ENCODE measurements at regions not wholly inside any gene's neighbourhood (a gene's known extent, or its start where the extent isn't known, plus 50 kb on each side); places are given as distances from the start of the nearest gene placed in this dataset.
"Not testable (repeated sequence)": the region's sequence is repeated elsewhere in the genome, so short reads cannot be mapped to it uniquely, and the experiment has no call there.

DNA sequence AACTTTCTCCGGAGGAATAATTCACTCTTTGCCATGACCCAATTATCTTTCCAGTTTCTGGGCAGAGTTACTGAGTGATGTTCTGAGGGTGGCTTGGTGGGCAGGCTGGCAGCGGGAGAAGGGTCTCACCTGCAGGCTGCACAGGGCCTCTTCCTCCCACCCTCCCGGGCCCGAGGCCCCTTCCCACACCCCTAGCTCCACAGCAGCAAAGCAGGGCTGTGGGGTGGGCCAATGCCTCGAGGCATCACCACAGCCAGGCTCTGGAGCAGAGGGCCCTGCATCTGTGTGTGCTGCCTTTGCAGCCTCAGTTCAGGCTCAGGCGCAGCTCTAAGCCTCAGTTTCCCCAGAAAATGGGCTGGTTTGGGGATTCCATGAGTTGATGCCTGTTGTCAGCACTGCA lies 120.2 kb upstream of the FOXD4L5 start:
- ATAC-seq (no peak), DNase-seq (no peak)
- TF ChIP-seq POLR2A (IDR thresholded peaks at IDR 0.05) (no peak), CTCF (IDR thresholded peaks at IDR 0.05 in 4 of 5, conservative IDR thresholded peaks at IDR 0.05 in 1 of 5) (no peak)
- intact Hi-C loops (cut with DNase I; ENCODE audit: low total_unique reads) = no loop called here
- in situ Hi-C loops (cut with MboI; ENCODE audit: low sequenced_read_pairs in 4 of 4) = no loop called here
- no peaks in the 10 kb centered on the region for H3K36me3 ChIP-seq
- H3K4me1 ChIP-seq = no peaks in the 10 kb centered on the region
- no peak overlapping the region for H3K4me3 ChIP-seq
- no peak overlapping the region for H3K27ac ChIP-seq
- H3K27me3 ChIP-seq = no peaks in the 10 kb centered on the region
- H3K9me3 ChIP-seq = no peaks in the 10 kb centered on the region

DNA sequence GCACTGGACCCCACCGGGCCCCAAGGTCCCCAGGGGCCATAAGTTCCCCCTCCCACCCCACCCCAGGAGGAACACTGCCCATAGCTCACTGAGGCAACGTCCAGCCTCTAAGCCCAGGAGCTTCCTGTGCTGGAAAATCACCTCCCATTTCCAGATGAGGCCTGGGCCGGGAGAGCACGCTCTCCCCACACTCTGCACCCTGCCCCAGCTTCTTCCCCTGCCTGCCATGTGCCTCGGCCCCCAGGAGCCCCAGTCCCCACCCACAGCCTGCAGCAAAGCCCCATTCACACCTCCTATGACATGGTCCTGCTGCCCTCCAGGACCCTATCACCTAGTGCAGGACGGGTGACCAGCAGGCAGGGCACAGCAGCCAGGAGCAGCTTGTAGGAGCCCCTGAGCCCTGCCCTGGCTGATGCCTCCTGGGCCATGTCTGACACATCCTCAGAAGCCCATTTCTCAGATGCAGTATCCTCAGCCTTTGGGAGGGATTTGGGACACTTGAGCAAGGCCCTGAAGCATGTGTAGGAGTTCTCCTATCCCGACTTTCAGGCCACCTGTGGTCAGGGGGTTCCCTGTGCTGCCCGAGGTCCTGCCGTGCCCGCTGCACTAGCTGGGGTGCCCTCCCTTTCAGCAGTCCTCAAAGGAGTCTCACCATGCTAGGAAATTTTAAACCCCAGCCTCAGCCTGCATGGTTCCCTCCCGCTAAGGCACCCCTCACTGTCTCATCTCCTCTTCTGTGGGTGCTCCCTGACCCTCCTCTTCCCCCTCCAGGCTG lies 119.4 kb upstream of the FOXD4L5 start:
- ATAC-seq (no peak), DNase-seq (no peak)
- no peaks in the 10 kb centered on the region for H3K27me3 ChIP-seq
- TF ChIP-seq POLR2A (IDR thresholded peaks at IDR 0.05) (no peak), CTCF (IDR thresholded peaks at IDR 0.05 in 4 of 5, conservative IDR thresholded peaks at IDR 0.05 in 1 of 5) (no peak)
- no peaks in the 10 kb centered on the region for H3K9me3 ChIP-seq
- H3K36me3 ChIP-seq = no peaks in the 10 kb centered on the region
- no peak overlapping the region for H3K4me3 ChIP-seq
- no peaks in the 10 kb centered on the region for H3K4me1 ChIP-seq
- H3K27ac ChIP-seq = no peak overlapping the region
- intact Hi-C loops (cut with DNase I; ENCODE audit: low total_unique reads) = no loop called here
- in situ Hi-C loops (cut with MboI; ENCODE audit: low sequenced_read_pairs in 4 of 4) = no loop called here

DNA sequence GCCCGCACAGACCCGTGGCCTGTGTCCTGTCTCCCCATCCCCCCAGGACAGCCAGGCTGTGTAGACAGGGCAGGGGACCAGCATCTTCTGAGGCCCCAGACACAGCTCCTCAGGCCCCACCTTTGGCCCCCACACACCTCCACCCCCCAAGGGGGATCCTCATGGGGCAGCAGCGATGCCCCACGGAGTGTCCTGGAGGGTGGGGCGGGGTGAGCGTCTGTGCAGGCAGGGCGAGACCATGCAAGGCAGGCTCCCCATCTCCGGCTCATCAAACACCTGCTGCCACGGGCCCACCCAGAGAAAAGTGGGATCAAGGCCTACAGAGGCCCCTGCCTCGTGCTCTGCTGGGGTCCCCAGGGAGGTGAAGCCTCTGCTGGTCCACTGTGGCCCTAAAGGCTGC lies 118.7 kb upstream of the FOXD4L5 start:
- Histone ChIP-seq H3K36me3 (no peaks in the 10 kb centered on the region), H3K27me3 (no peaks in the 10 kb centered on the region), H3K9me3 (no peaks in the 10 kb centered on the region), H3K4me1 (no peaks in the 10 kb centered on the region), H3K4me3 (no peak overlapping the region), H3K27ac (no peak overlapping the region)
- DNase-seq = no peak
- in situ Hi-C loops (cut with MboI; ENCODE audit: low sequenced_read_pairs in 4 of 4) = no loop called here
- TF ChIP-seq POLR2A (IDR thresholded peaks at IDR 0.05) (no peak), CTCF (IDR thresholded peaks at IDR 0.05 in 4 of 5, conservative IDR thresholded peaks at IDR 0.05 in 1 of 5) (no peak)
- no peak for ATAC-seq
- intact Hi-C loops (cut with DNase I; ENCODE audit: low total_unique reads) = no loop called here

- in situ Hi-C loops (cut with MboI; ENCODE audit: low sequenced_read_pairs in 4 of 4) = not testable (repeated sequence)
Measured at GRCh38 chr9:65403072-65403471, 118.1 kb upstream of the FOXD4L5 start.

GRCh38 chr9:65402206-65402870 lies 117.3 kb upstream of the FOXD4L5 start:
- H3K36me3 ChIP-seq; H3K27ac ChIP-seq; intact Hi-C loops (cut with DNase I; ENCODE audit: low total_unique reads); H3K4me3 ChIP-seq; H3K4me1 ChIP-seq; in situ Hi-C loops (cut with MboI; ENCODE audit: low sequenced_read_pairs in 4 of 4); H3K27me3 ChIP-seq; DNase-seq; H3K9me3 ChIP-seq; ATAC-seq: not testable (repeated sequence)

More at GRCh38 chr9:65403072-65403471, 118.1 kb upstream of the FOXD4L5 start:
- ATAC-seq; H3K9me3 ChIP-seq; H3K4me1 ChIP-seq; H3K27me3 ChIP-seq; DNase-seq; H3K36me3 ChIP-seq; H3K27ac ChIP-seq; H3K4me3 ChIP-seq; intact Hi-C loops (cut with DNase I; ENCODE audit: low total_unique reads): not testable (repeated sequence)

- intact Hi-C loops (cut with DNase I; ENCODE audit: low total_unique reads); in situ Hi-C loops (cut with MboI; ENCODE audit: low sequenced_read_pairs in 4 of 4); H3K4me3 ChIP-seq; H3K27me3 ChIP-seq; H3K9me3 ChIP-seq; H3K27ac ChIP-seq; ATAC-seq; DNase-seq; H3K4me1 ChIP-seq; H3K36me3 ChIP-seq: not testable (repeated sequence)
Measured at GRCh38 chr9:65401456-65402045, 116.5 kb upstream of the FOXD4L5 start.

Data from gastrocnemius medialis (tissue), 4 donors.